Neural cell (in vitro differentiated cells): ENCODE measurements at regions not wholly inside any gene's neighbourhood (a gene's known extent, or its start where the extent isn't known, plus 50 kb on each side); places are given as distances from the start of the nearest gene placed in this dataset.

ENCODE experiments used
- EP300 ChIP-seq: fragments of 450-650 bp; conservative IDR thresholded peaks from 2 replicates; pipeline ENCODE4 v1.6.1; 2014; ENCODE audit warnings: antibody characterized with exemption, mild to moderate bottlenecking, moderate library complexity; ENCODE audit not compliant: poor library complexity, severe bottlenecking
- MXI1 ChIP-seq: fragments of 450-650 bp; conservative IDR thresholded peaks from 2 replicates; pipeline ENCODE4 v1.6.1; 2014; ENCODE audit warnings: antibody characterized with exemption, mild to moderate bottlenecking; ENCODE audit not compliant: poor library complexity, severe bottlenecking

DNA sequence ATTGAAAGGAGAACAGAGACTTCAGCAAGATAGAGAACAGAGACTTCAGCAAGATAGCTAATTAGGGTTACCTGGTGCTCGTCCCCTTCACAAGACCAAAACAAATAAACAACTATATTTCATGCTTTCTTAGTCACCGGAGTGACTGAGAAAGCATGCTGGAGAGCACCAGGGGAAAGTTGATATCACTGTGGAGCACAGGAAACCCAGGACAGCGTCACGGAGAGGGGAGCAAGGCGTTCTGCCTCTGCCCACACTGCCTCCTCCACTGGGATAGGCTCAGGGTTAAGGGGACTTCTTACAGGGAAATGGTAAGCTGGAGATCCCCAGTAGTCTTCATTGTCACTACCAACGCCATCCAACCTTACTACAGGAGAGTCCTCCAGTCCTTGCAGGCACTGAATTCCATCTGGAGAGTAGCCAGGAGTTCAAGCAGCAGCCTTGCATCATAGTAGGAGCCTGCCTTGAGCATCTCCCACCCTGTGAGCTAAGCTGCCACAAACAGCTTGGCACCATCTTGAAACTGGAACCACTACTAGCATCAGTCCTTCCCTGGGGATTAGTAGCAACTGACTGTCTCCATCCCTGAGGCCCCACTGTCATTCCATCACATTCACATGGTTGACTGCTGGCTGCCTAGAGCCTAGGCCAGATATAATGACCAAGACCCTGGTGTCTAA, 239.4 kb downstream of the PLPP3 start:
- TF ChIP-seq MXI1: no peak
- no peak for TF ChIP-seq EP300
